ENCODE measurements at regions not wholly inside any gene's neighbourhood (a gene's known extent, or its start where the extent isn't known, plus 50 kb on each side); places are given as distances from the start of the nearest gene placed in this dataset.

DNA sequence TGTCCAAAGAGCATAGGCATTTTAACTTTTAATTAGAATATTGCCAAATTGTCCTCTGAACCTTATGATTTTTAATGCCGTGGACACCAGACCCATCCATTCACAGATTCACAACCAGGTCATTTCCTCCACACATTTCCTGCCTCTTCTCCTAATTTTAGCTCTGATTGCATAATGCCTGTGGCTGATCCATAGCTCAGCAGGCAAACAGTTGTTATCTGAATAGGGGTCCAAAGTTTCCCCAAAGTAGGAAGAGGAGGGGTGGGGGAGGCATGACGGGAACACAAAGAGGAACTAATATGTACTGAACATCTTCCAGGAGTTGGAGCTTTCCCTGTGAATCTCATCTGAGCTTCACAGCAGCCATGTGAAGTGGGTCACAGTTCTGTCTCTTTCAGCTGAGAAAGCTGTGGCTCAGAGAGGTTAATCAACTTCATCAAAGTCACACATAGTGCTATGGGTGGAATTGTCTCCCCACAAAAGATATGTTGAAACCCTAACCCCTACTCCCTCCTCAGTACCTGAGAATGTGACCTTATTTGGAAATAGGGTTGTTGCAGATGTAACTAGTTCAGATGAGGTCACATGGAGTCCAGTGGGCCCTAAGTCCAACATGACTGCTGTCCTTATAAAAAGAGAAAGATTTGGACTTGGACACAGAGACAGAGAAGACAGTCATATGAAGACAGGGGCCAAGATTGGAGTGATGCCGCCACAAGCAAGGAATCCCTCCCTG, 106.7 kb upstream of the AGBL1 start:
- Histone ChIP-seq H3K4me3 (ENCODE audit: low read depth in 1 of 5, low read length in 5 of 5) (no peak overlapping the region), H3K9me3 (ENCODE audit: control insufficient read depth in 5 of 5, low read length in 5 of 5) (peaks cover 0 to 8% (median 5%) of the 10 kb centered on the region in 5 donors), H3K36me3 (ENCODE audit: control insufficient read depth in 5 of 5, insufficient read depth in 5 of 5, low read length in 5 of 5) (no peaks in the 10 kb centered on the region), H3K9ac (ENCODE audit: low read length in 5 of 5) (no peak overlapping the region), H3K27me3 (ENCODE audit: control insufficient read depth in 5 of 5, insufficient read depth in 4 of 5, low read length in 5 of 5) (peaks cover 0 to 4% (median 0%) of the 10 kb centered on the region in 5 donors), H3K4me1 (ENCODE audit: control insufficient read depth in 5 of 5, insufficient read depth in 5 of 5, low read length in 5 of 5) (peaks cover 0 to 3% (median 0%) of the 10 kb centered on the region in 5 donors), H3K27ac (ENCODE audit: low read depth, low read length) (no peak overlapping the region)

- H3K27ac ChIP-seq (ENCODE audit: low read depth, low read length), result no peak overlapping the region
- no peak overlapping the region for H3K9ac ChIP-seq (ENCODE audit: low read length in 5 of 5)
- H3K27me3 ChIP-seq (ENCODE audit: control insufficient read depth in 5 of 5, insufficient read depth in 4 of 5, low read length in 5 of 5), result peaks cover 0 to 3% (median 0%) of the 10 kb centered on the region in 5 donors
- no peaks in the 10 kb centered on the region for H3K36me3 ChIP-seq (ENCODE audit: control insufficient read depth in 5 of 5, insufficient read depth in 5 of 5, low read length in 5 of 5)
- H3K4me1 ChIP-seq (ENCODE audit: control insufficient read depth in 5 of 5, insufficient read depth in 5 of 5, low read length in 5 of 5), result peaks cover 0 to 3% (median 0%) of the 10 kb centered on the region in 5 donors
- peaks cover 0 to 8% (median 5%) of the 10 kb centered on the region in 5 donors for H3K9me3 ChIP-seq (ENCODE audit: control insufficient read depth in 5 of 5, low read length in 5 of 5)
- H3K4me3 ChIP-seq (ENCODE audit: low read depth in 1 of 5, low read length in 5 of 5), result no peak overlapping the region
Observed at GRCh38 chr15:85973584-85974347, 105.9 kb upstream of the AGBL1 start.

DNA sequence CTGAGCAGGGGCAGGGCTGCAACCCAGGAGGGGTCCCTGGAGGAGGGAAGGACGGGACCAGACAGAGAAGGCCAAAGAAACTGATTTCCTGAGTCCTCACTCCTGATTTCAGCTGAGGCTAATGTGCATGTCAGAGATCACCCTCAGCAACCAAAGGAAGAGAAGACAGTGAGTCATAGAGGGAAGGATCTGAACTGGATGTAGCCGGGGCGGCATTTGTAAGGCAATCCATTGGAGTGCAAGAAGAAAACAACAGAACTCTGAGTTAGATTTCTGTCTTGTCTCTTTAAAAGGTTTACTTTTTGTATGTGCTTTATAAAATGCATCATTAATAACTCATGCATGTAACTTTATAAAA, 105.3 kb upstream of the AGBL1 start:
- no peak overlapping the region for H3K9ac ChIP-seq (ENCODE audit: low read length in 5 of 5)
- no peaks in the 10 kb centered on the region for H3K36me3 ChIP-seq (ENCODE audit: control insufficient read depth in 5 of 5, insufficient read depth in 5 of 5, low read length in 5 of 5)
- peaks cover 0 to 3% (median 0%) of the 10 kb centered on the region in 5 donors for H3K4me1 ChIP-seq (ENCODE audit: control insufficient read depth in 5 of 5, insufficient read depth in 5 of 5, low read length in 5 of 5)
- peaks cover 0 to 7% (median 0%) of the 10 kb centered on the region in 5 donors for H3K27me3 ChIP-seq (ENCODE audit: control insufficient read depth in 5 of 5, insufficient read depth in 4 of 5, low read length in 5 of 5)
- H3K9me3 ChIP-seq (ENCODE audit: control insufficient read depth in 5 of 5, low read length in 5 of 5), result peaks cover 0 to 8% (median 5%) of the 10 kb centered on the region in 5 donors
- no peak overlapping the region for H3K27ac ChIP-seq (ENCODE audit: low read depth, low read length)
- no peak overlapping the region for H3K4me3 ChIP-seq (ENCODE audit: low read depth in 1 of 5, low read length in 5 of 5)

DNA sequence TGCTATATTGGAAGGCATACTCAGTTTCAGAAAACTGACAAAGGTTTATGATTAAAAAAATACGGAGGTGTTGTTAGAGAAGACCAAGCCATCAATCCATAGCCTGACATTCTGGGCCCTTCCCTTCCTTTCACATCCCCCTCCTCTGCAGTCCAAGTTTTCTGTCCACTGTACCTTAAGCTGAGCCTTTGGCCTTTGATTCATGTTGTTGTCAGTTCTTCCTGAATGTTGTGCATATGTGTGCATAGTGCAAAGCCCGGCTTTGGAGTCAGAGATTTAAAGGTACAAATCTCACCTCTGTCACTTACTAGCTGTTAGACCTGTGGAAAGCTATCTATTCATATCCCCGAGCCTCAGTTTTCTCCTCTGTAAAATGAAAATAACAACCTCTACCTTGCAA, 104.9 kb upstream of the AGBL1 start:
- Histone ChIP-seq H3K9ac (ENCODE audit: low read length in 5 of 5) (no peak overlapping the region), H3K9me3 (ENCODE audit: control insufficient read depth in 5 of 5, low read length in 5 of 5) (peaks cover 0 to 8% (median 5%) of the 10 kb centered on the region in 5 donors), H3K36me3 (ENCODE audit: control insufficient read depth in 5 of 5, insufficient read depth in 5 of 5, low read length in 5 of 5) (no peaks in the 10 kb centered on the region), H3K4me3 (ENCODE audit: low read depth in 1 of 5, low read length in 5 of 5) (no peak overlapping the region), H3K27ac (ENCODE audit: low read depth, low read length) (no peak overlapping the region), H3K27me3 (ENCODE audit: control insufficient read depth in 5 of 5, insufficient read depth in 4 of 5, low read length in 5 of 5) (peaks cover 0 to 8% (median 0%) of the 10 kb centered on the region in 5 donors), H3K4me1 (ENCODE audit: control insufficient read depth in 5 of 5, insufficient read depth in 5 of 5, low read length in 5 of 5) (peaks cover 0 to 3% (median 0%) of the 10 kb centered on the region in 5 donors)

GRCh38 chr15:85976102-85976501, 103.6 kb upstream of the AGBL1 start:
- H3K27me3 ChIP-seq (ENCODE audit: control insufficient read depth in 5 of 5, insufficient read depth in 4 of 5, low read length in 5 of 5), result peaks cover 0 to 8% (median 0%) of the 10 kb centered on the region in 5 donors
- no peak overlapping the region for H3K9ac ChIP-seq (ENCODE audit: low read length in 5 of 5)
- H3K4me3 ChIP-seq (ENCODE audit: low read depth in 1 of 5, low read length in 5 of 5), result no peak overlapping the region
- H3K9me3 ChIP-seq (ENCODE audit: control insufficient read depth in 5 of 5, low read length in 5 of 5), result peaks cover 0 to 8% (median 5%) of the 10 kb centered on the region in 5 donors
- H3K36me3 ChIP-seq (ENCODE audit: control insufficient read depth in 5 of 5, insufficient read depth in 5 of 5, low read length in 5 of 5), result no peaks in the 10 kb centered on the region
- H3K27ac ChIP-seq (ENCODE audit: low read depth, low read length), result no peak overlapping the region
- H3K4me1 ChIP-seq (ENCODE audit: control insufficient read depth in 5 of 5, insufficient read depth in 5 of 5, low read length in 5 of 5), result peaks cover 0 to 3% (median 0%) of the 10 kb centered on the region in 5 donors

- peaks cover 0 to 8% (median 0%) of the 10 kb centered on the region in 5 donors for H3K27me3 ChIP-seq (ENCODE audit: control insufficient read depth in 5 of 5, insufficient read depth in 4 of 5, low read length in 5 of 5)
- H3K4me3 ChIP-seq (ENCODE audit: low read depth in 1 of 5, low read length in 5 of 5), result no peak overlapping the region
- H3K9ac ChIP-seq (ENCODE audit: low read length in 5 of 5), result no peak overlapping the region
Observed at GRCh38 chr15:85976986-85977385, 102.7 kb upstream of the AGBL1 start.

GRCh38 chr15:85977586-85977985, 102.1 kb upstream of the AGBL1 start:
- Histone ChIP-seq H3K36me3 (ENCODE audit: control insufficient read depth in 5 of 5, insufficient read depth in 5 of 5, low read length in 5 of 5) (no peaks in the 10 kb centered on the region), H3K27me3 (ENCODE audit: control insufficient read depth in 5 of 5, insufficient read depth in 4 of 5, low read length in 5 of 5) (peaks cover 0 to 8% (median 0%) of the 10 kb centered on the region in 5 donors), H3K9ac (ENCODE audit: low read length in 5 of 5) (no peak overlapping the region), H3K4me1 (ENCODE audit: control insufficient read depth in 5 of 5, insufficient read depth in 5 of 5, low read length in 5 of 5) (peaks cover 0 to 3% (median 0%) of the 10 kb centered on the region in 5 donors), H3K27ac (ENCODE audit: low read depth, low read length) (no peak overlapping the region), H3K9me3 (ENCODE audit: control insufficient read depth in 5 of 5, low read length in 5 of 5) (peaks cover 0 to 8% (median 7%) of the 10 kb centered on the region in 5 donors), H3K4me3 (ENCODE audit: low read depth in 1 of 5, low read length in 5 of 5) (no peak overlapping the region)

More at GRCh38 chr15:85976986-85977385, 102.7 kb upstream of the AGBL1 start:
- Histone ChIP-seq H3K27ac (ENCODE audit: low read depth, low read length) (no peak overlapping the region), H3K4me1 (ENCODE audit: control insufficient read depth in 5 of 5, insufficient read depth in 5 of 5, low read length in 5 of 5) (peaks cover 0 to 3% (median 0%) of the 10 kb centered on the region in 5 donors), H3K9me3 (ENCODE audit: control insufficient read depth in 5 of 5, low read length in 5 of 5) (peaks cover 0 to 8% (median 7%) of the 10 kb centered on the region in 5 donors), H3K36me3 (ENCODE audit: control insufficient read depth in 5 of 5, insufficient read depth in 5 of 5, low read length in 5 of 5) (no peaks in the 10 kb centered on the region)

GRCh38 chr15:85979929-85980328, 99.7 kb upstream of the AGBL1 start:
- Histone ChIP-seq H3K4me3 (ENCODE audit: low read depth in 1 of 5, low read length in 5 of 5) (no peak overlapping the region), H3K4me1 (ENCODE audit: control insufficient read depth in 5 of 5, insufficient read depth in 5 of 5, low read length in 5 of 5) (peaks cover 0 to 5% (median 0%) of the 10 kb centered on the region in 5 donors), H3K27ac (ENCODE audit: low read depth, low read length) (no peak overlapping the region), H3K9ac (ENCODE audit: low read length in 5 of 5) (no peak overlapping the region), H3K27me3 (ENCODE audit: control insufficient read depth in 5 of 5, insufficient read depth in 4 of 5, low read length in 5 of 5) (peaks cover 0 to 5% (median 0%) of the 10 kb centered on the region in 5 donors), H3K36me3 (ENCODE audit: control insufficient read depth in 5 of 5, insufficient read depth in 5 of 5, low read length in 5 of 5) (no peaks in the 10 kb centered on the region), H3K9me3 (ENCODE audit: control insufficient read depth in 5 of 5, low read length in 5 of 5) (peaks cover 0 to 8% (median 7%) of the 10 kb centered on the region in 5 donors)

DNA sequence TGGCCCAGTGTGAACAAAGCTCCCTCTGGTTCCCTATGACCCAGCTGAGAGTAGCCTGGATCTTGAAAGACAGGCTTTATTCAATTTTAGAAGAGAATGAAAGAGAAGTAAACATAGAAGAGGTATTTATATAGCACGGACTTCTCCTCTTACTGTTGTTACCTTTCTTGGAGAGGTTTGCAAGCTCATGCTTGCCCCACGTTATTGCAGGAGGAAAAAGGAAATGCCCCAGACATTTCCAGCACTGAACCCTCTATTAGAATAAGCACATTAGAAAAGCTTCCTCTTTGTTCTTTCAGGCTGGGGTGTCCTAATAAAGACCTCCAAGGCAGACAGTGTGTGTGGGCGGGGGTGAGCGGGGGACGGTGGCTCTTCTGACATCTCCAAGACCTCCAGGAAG, 98.7 kb upstream of the AGBL1 start:
- Histone ChIP-seq H3K9ac (ENCODE audit: low read length in 5 of 5) (no peak overlapping the region), H3K9me3 (ENCODE audit: control insufficient read depth in 5 of 5, low read length in 5 of 5) (peaks cover 0 to 8% (median 6%) of the 10 kb centered on the region in 5 donors), H3K27me3 (ENCODE audit: control insufficient read depth in 5 of 5, insufficient read depth in 4 of 5, low read length in 5 of 5) (peaks cover 0 to 5% (median 0%) of the 10 kb centered on the region in 5 donors), H3K27ac (ENCODE audit: low read depth, low read length) (no peak overlapping the region), H3K4me1 (ENCODE audit: control insufficient read depth in 5 of 5, insufficient read depth in 5 of 5, low read length in 5 of 5) (peaks cover 0 to 5% (median 0%) of the 10 kb centered on the region in 5 donors), H3K36me3 (ENCODE audit: control insufficient read depth in 5 of 5, insufficient read depth in 5 of 5, low read length in 5 of 5) (no peaks in the 10 kb centered on the region), H3K4me3 (ENCODE audit: low read depth in 1 of 5, low read length in 5 of 5) (no peak overlapping the region)

- Histone ChIP-seq H3K27ac (ENCODE audit: low read depth, low read length) (no peak overlapping the region), H3K4me1 (ENCODE audit: control insufficient read depth in 5 of 5, insufficient read depth in 5 of 5, low read length in 5 of 5) (peaks cover 0 to 5% (median 0%) of the 10 kb centered on the region in 5 donors), H3K4me3 (ENCODE audit: low read depth in 1 of 5, low read length in 5 of 5) (no peak overlapping the region), H3K9ac (ENCODE audit: low read length in 5 of 5) (no peak overlapping the region), H3K27me3 (ENCODE audit: control insufficient read depth in 5 of 5, insufficient read depth in 4 of 5, low read length in 5 of 5) (peaks cover 0 to 1% (median 0%) of the 10 kb centered on the region in 5 donors), H3K9me3 (ENCODE audit: control insufficient read depth in 5 of 5, low read length in 5 of 5) (peaks cover 0 to 2% (median 0%) of the 10 kb centered on the region in 5 donors), H3K36me3 (ENCODE audit: control insufficient read depth in 5 of 5, insufficient read depth in 5 of 5, low read length in 5 of 5) (no peaks in the 10 kb centered on the region)
Observed at GRCh38 chr15:85984241-85984640, 95.4 kb upstream of the AGBL1 start.
